Progenitor cell of endocrine pancreas (in vitro differentiated cells): ENCODE measurements at regions not wholly inside any gene's neighbourhood (a gene's known extent, or its start where the extent isn't known, plus 50 kb on each side); places are given as distances from the start of the nearest gene placed in this dataset.

ENCODE experiments used
- DNase-seq: peaks from one replicate; pipeline ENCODE4 v3.0.0; 2021; ENCODE audit warnings: low spot score; ENCODE audit not compliant: unreplicated experiment
- H3K27ac Mint-ChIP-seq: 2 replicates; pipeline ENCODE4 v1.8.0; 2021; ENCODE audit warnings: mild to moderate bottlenecking, moderate library complexity, mixed read lengths
- H3K27me3 Mint-ChIP-seq: 2 replicates; pipeline ENCODE4 v1.8.0; 2021; ENCODE audit warnings: mixed read lengths
- H3K36me3 Mint-ChIP-seq: 2 replicates; pipeline ENCODE4 v1.8.0; 2022; ENCODE audit warnings: mixed read lengths; ENCODE audit not compliant: insufficient read depth
- H3K4me1 Mint-ChIP-seq: 2 replicates; pipeline ENCODE4 v1.8.0; 2021; ENCODE audit warnings: low read depth, mixed read lengths
- H3K4me3 Mint-ChIP-seq: 2 replicates; pipeline ENCODE4 v1.8.0; 2021; ENCODE audit warnings: low read depth, mild to moderate bottlenecking, moderate library complexity, mixed read lengths
- H3K9me3 Mint-ChIP-seq: 2 replicates; pipeline ENCODE4 v1.8.0; 2021; ENCODE audit warnings: low read depth, mixed read lengths
- CTCF ChIP-seq: fragments of 200-600 bp; sonication (generic); IDR thresholded peaks from one replicate; pipeline ENCODE4 v1.5.0; 2021; ENCODE audit warnings: antibody characterized with exemption, mild to moderate bottlenecking; ENCODE audit not compliant: unreplicated experiment

- no peak for TF ChIP-seq CTCF
- peaks cover 5% of the 10 kb centered on the region for H3K9me3 Mint-ChIP-seq
- no peak overlapping the region for H3K27ac Mint-ChIP-seq
- no peaks in the 10 kb centered on the region for H3K27me3 Mint-ChIP-seq
- no peaks in the 10 kb centered on the region for H3K4me1 Mint-ChIP-seq
- no peak overlapping the region for H3K4me3 Mint-ChIP-seq
- no peaks in the 10 kb centered on the region for H3K36me3 Mint-ChIP-seq
- no peak for DNase-seq
Observed at GRCh38 chr3:102595057-102595456, 160.2 kb downstream of the ZPLD1 start.

GRCh38 chr3:102599819-102600576 is 165.2 kb downstream of the ZPLD1 start:
- DNase-seq, result no peak
- Mint-ChIP-seq H3K9me3 (peaks cover 5% of the 10 kb centered on the region), H3K4me1 (peaks cover 2% of the 10 kb centered on the region), H3K4me3 (no peak overlapping the region), H3K27me3 (no peaks in the 10 kb centered on the region), H3K36me3 (no peaks in the 10 kb centered on the region), H3K27ac (no peak overlapping the region)
- no peak for TF ChIP-seq CTCF

- no peak for DNase-seq
- Mint-ChIP-seq H3K4me3 (no peak overlapping the region), H3K27ac (no peak overlapping the region), H3K36me3 (no peaks in the 10 kb centered on the region), H3K27me3 (no peaks in the 10 kb centered on the region), H3K4me1 (peaks cover 7% of the 10 kb centered on the region), H3K9me3 (peaks cover 2% of the 10 kb centered on the region)
- TF ChIP-seq CTCF, result no peak
Observed at GRCh38 chr3:102605153-102605552, 170.3 kb downstream of the ZPLD1 start.

- Mint-ChIP-seq H3K4me1 (peaks cover 7% of the 10 kb centered on the region), H3K9me3 (peaks cover 13% of the 10 kb centered on the region), H3K27me3 (no peaks in the 10 kb centered on the region), H3K4me3 (no peak overlapping the region), H3K36me3 (no peaks in the 10 kb centered on the region), H3K27ac (no peak overlapping the region)
- DNase-seq, result no peak
- no peak for TF ChIP-seq CTCF
Observed at GRCh38 chr3:102608875-102609274, 174.1 kb downstream of the ZPLD1 start.

GRCh38 chr3:102614021-102614569 is 179.3 kb downstream of the ZPLD1 start:
- DNase-seq, result no peak
- TF ChIP-seq CTCF, result no peak
- Mint-ChIP-seq H3K4me3 (no peak overlapping the region), H3K27me3 (no peaks in the 10 kb centered on the region), H3K27ac (no peak overlapping the region), H3K9me3 (peaks cover 13% of the 10 kb centered on the region), H3K36me3 (no peaks in the 10 kb centered on the region), H3K4me1 (no peaks in the 10 kb centered on the region)
